DND-41 (cell line): ENCODE measurements at regions not wholly inside any gene's neighbourhood (a gene's known extent, or its start where the extent isn't known, plus 50 kb on each side); places are given as distances from the start of the nearest gene placed in this dataset.

Experiments used
- CTCF ChIP-seq: IDR thresholded peaks from 2 replicates; pipeline ENCODE4 v1.5.1; 2012; ENCODE audit warnings: borderline replicate concordance, low read length, moderate library complexity, mild to moderate bottlenecking; ENCODE audit not compliant: poor library complexity, severe bottlenecking; ENCODE audit errors: extremely low read depth
- EZH2 ChIP-seq: IDR thresholded peaks from 3 replicates; pipeline ENCODE4 v1.6.1; 2012; ENCODE audit warnings: borderline replicate concordance, low read depth, mild to moderate bottlenecking, moderate library complexity, low read length, inconsistent platforms; ENCODE audit not compliant: severe bottlenecking

GRCh38 chr22:49576241-49577141 is 251.2 kb downstream of the BRD1 start:
- TF ChIP-seq CTCF (no peak), EZH2 (no peak)
